Keratinocyte (primary cell): ENCODE measurements at regions not wholly inside any gene's neighbourhood (a gene's known extent, or its start where the extent isn't known, plus 50 kb on each side); places are given as distances from the start of the nearest gene placed in this dataset.
"Not testable (repeated sequence)": the region's sequence is repeated elsewhere in the genome, so short reads cannot be mapped to it uniquely, and the experiment has no call there.

ENCODE experiments used
- DNase-seq: peaks from one replicate; pipeline ENCODE4 v3.0.0-alpha.2; 2011; ENCODE audit warnings: low read depth, missing footprints, low spot score
- FAIRE-seq: peaks from 2 replicates; lab custom pipeline; 2011; peaks lifted over from hg19 to GRCh38; lab: Jason Lieb, UNC
- H2AFZ ChIP-seq: 2 replicates; pipeline ENCODE4 v1.6.0; 2012; ENCODE audit warnings: low read length, control low read depth, inconsistent platforms; ENCODE audit not compliant: control insufficient read depth
- H3K27ac ChIP-seq: 2 replicates; pipeline ENCODE4 v1.5.1; 2011; ENCODE audit warnings: low read length; ENCODE audit not compliant: control insufficient read depth, insufficient read depth
- H3K27me3 ChIP-seq: 3 replicates; pipeline ENCODE4 v1.6.0; 2011; ENCODE audit warnings: low read length; ENCODE audit not compliant: control insufficient read depth, insufficient read depth; ENCODE audit errors: extremely low read depth
- H3K36me3 ChIP-seq, 2 experiments: 2 replicates in 1 of 2; 3 replicates in 1 of 2; pipeline ENCODE4 v1.5.1; 2011; ENCODE audit warnings: low read length in 2 of 2, mild to moderate bottlenecking in 1 of 2; ENCODE audit not compliant: control insufficient read depth in 2 of 2, insufficient read depth in 2 of 2; ENCODE audit errors: extremely low read depth in 1 of 2
- H3K4me1 ChIP-seq: 3 replicates; pipeline ENCODE4 v1.5.1; 2011; ENCODE audit warnings: low read length; ENCODE audit not compliant: control insufficient read depth, insufficient read depth; ENCODE audit errors: extremely low read depth
- H3K4me2 ChIP-seq: 3 replicates; pipeline ENCODE4 v1.6.0; 2011; ENCODE audit warnings: low read depth, low read length; ENCODE audit not compliant: control insufficient read depth, insufficient read depth; ENCODE audit errors: extremely low read depth
- H3K4me3 ChIP-seq, 3 experiments: fragments of 200-600 bp in 1 of 3; sonication (generic) in 1 of 3; 2 replicates in 2 of 3; 3 replicates in 1 of 3; pipeline ENCODE4 v1.5.1; 2011 to 2016; ENCODE audit warnings: low read length in 3 of 3, mild to moderate bottlenecking in 3 of 3, control low read depth in 2 of 3, inconsistent platforms in 1 of 3, low read depth in 1 of 3, mixed read lengths in 1 of 3, mixed run types in 1 of 3, moderate library complexity in 1 of 3; ENCODE audit not compliant: control insufficient read depth in 2 of 3, insufficient read depth in 2 of 3; ENCODE audit errors: extremely low read depth in 1 of 3
- H3K79me2 ChIP-seq: 2 replicates; pipeline ENCODE4 v1.6.0; 2012; ENCODE audit warnings: low read length; ENCODE audit not compliant: control insufficient read depth, insufficient read depth
- H3K9ac ChIP-seq: 3 replicates; pipeline ENCODE4 v1.6.0; 2011; ENCODE audit warnings: low read length; ENCODE audit not compliant: control insufficient read depth, insufficient read depth; ENCODE audit errors: extremely low read depth
- H3K9me1 ChIP-seq: 3 replicates; pipeline ENCODE4 v1.6.0; 2011; ENCODE audit warnings: low read length; ENCODE audit not compliant: control insufficient read depth, insufficient read depth; ENCODE audit errors: extremely low read depth
- H3K9me3 ChIP-seq: 2 replicates; pipeline ENCODE4 v1.5.1; 2012; ENCODE audit warnings: low read depth, low read length; ENCODE audit not compliant: control insufficient read depth
- H4K20me1 ChIP-seq: 3 replicates; pipeline ENCODE4 v1.6.0; 2011; ENCODE audit warnings: low read length; ENCODE audit not compliant: control insufficient read depth, insufficient read depth; ENCODE audit errors: extremely low read depth
- CTCF ChIP-seq, 3 experiments: IDR thresholded peaks in 1 of 3; conservative IDR thresholded peaks in 1 of 3; optimal IDR thresholded peaks in 1 of 3; 2 replicates in 2 of 3; 3 replicates in 1 of 3; pipeline versions ENCODE3 to v1.5.1; 2011; ENCODE audit warnings: low read length in 3 of 3, mild to moderate bottlenecking in 3 of 3, moderate library complexity in 2 of 3, control low read depth in 1 of 3, inconsistent platforms in 1 of 3; ENCODE audit not compliant: insufficient read depth in 2 of 3; ENCODE audit errors: extremely low read depth in 1 of 3
- EZH2 ChIP-seq: IDR thresholded peaks from one replicate; pipeline ENCODE4 v1.6.1; 2012; ENCODE audit warnings: inconsistent platforms, mild to moderate bottlenecking, low read length, moderate library complexity
- dilution Hi-C: fragments of 300-500 bp; cut with MboI; formaldehyde crosslinking; loops from one replicate; pipeline ENCODE4 v1.7.0; 2020; ENCODE audit warnings: low sequenced_read_pairs; ENCODE audit not compliant: extremely low pct_ligation_motif_present

DNA sequence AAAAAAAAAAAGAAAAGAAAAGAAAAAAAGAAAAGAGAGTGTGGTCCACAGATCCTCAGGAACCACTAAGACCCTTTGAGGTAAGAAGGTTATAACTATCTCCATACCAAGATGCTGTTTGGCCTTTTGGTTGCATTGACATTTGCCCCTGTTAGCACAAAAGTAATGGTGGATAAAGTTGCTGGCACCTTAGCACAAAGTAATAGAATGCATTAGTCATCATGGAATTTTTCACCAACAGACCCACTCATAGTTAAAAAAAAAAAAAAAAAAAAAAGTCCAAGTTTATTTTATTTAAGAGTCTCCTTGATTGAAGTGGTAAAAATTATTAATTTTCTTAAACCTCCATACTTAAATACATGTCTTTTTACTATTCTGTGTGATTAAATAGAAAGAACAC is 78.4 kb upstream of the RBPJ start:
- FAIRE-seq (no peak), DNase-seq (no peak)
- H4K20me1 ChIP-seq: no peaks in the 10 kb centered on the region

DNA sequence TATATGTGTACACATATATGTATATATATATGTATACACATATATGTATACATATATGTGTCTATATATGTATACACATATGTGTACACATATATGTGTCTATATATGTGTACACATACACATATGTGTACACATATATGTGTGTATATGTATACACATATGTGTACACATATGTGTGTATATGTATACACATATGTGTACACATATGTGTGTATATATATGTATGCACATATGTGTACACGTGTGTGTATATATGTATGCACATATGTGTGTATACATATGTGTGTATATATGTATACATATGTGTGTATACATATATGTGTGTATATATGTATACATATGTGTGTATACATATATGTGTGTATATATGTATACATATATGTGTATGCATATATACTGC is 76.7 kb upstream of the RBPJ start:
- H3K27ac ChIP-seq, H4K20me1 ChIP-seq, H3K9me3 ChIP-seq, H2AFZ ChIP-seq, DNase-seq, H3K4me3 ChIP-seq, H3K4me1 ChIP-seq, H3K9me1 ChIP-seq, H3K9ac ChIP-seq, H3K79me2 ChIP-seq, dilution Hi-C loops, H3K27me3 ChIP-seq, H3K4me2 ChIP-seq, FAIRE-seq, H3K36me3 ChIP-seq: not testable (repeated sequence)

More for the DNA sequence above, 78.4 kb upstream of the RBPJ start:
- Histone ChIP-seq H3K27me3 (no peaks in the 10 kb centered on the region), H3K9me3 (no peaks in the 10 kb centered on the region), H3K36me3 (no peaks in the 10 kb centered on the region), H3K79me2 (no peaks in the 10 kb centered on the region), H2AFZ (no peak overlapping the region), H3K4me2 (no peak overlapping the region), H3K9ac (no peak overlapping the region), H3K9me1 (no peaks in the 10 kb centered on the region), H3K4me1 (peaks cover 11% of the 10 kb centered on the region), H3K4me3 (no peak overlapping the region), H3K27ac (no peak overlapping the region)
- dilution Hi-C loops: no loop called here
- TF ChIP-seq EZH2 (no peak), CTCF (optimal IDR thresholded peaks at IDR 0.05 in 1 of 3, IDR thresholded peaks at IDR 0.05 in 1 of 3, conservative IDR thresholded peaks at IDR 0.05 in 1 of 3; ENCODE audit: extremely low read depth in 1 of 3, insufficient read depth in 2 of 3, low read length in 3 of 3) (no peak)

DNA sequence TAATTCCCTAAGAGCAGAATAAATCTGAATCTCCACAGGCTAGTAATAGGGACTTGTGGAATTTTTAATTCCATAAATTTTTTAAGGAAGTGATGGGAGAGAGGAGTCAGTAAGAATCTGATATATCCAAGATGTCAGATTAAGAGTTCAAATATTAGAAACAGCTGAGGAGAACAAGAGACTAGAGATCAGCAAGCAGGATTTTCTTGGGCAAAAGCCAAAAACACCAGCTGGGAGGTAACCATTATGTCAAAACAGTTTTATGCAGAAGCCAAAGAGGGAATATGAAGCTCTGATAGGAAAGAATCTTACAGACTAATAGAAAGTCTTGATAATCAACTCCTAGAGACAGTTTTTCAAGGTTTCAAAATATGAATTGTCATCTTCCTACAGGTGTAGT is 72.2 kb upstream of the RBPJ start:
- H3K9me3 ChIP-seq: no peaks in the 10 kb centered on the region
- H3K9ac ChIP-seq: no peak overlapping the region
- no peaks in the 10 kb centered on the region for H3K36me3 ChIP-seq
- H3K27ac ChIP-seq: no peak overlapping the region
- DNase-seq: no peak
- H4K20me1 ChIP-seq: no peaks in the 10 kb centered on the region
- H2AFZ ChIP-seq: no peak overlapping the region
- H3K4me1 ChIP-seq: no peaks in the 10 kb centered on the region
- no peak overlapping the region for H3K4me2 ChIP-seq
- no peak for FAIRE-seq
- no peaks in the 10 kb centered on the region for H3K27me3 ChIP-seq
- TF ChIP-seq CTCF (optimal IDR thresholded peaks at IDR 0.05 in 1 of 3, IDR thresholded peaks at IDR 0.05 in 1 of 3, conservative IDR thresholded peaks at IDR 0.05 in 1 of 3; ENCODE audit: extremely low read depth in 1 of 3, insufficient read depth in 2 of 3, low read length in 3 of 3) (no peak), EZH2 (no peak)
- no peaks in the 10 kb centered on the region for H3K9me1 ChIP-seq
- no peak overlapping the region for H3K4me3 ChIP-seq
- dilution Hi-C loops: no loop called here
- no peaks in the 10 kb centered on the region for H3K79me2 ChIP-seq
